DMS 273 treated with DMSO at 0.1 percent for 48 hours (cell line): ENCODE measurements at regions not wholly inside any gene's neighbourhood (a gene's known extent, or its start where the extent isn't known, plus 50 kb on each side); places are given as distances from the start of the nearest gene placed in this dataset.
"Not testable (repeated sequence)": the region's sequence is repeated elsewhere in the genome, so short reads cannot be mapped to it uniquely, and the experiment has no call there.

ENCODE experiments used
- DNase-seq: peaks from one replicate; lab custom pipeline; 2025; lab: John Stamatoyannopoulos, UW

GRCh38 chr12:9309749-9310148, 101.6 kb upstream of the PZP start:
- not testable (repeated sequence) for DNase-seq

GRCh38 chr12:9308745-9309144, 100.5 kb upstream of the PZP start:
- DNase-seq, result not testable (repeated sequence)

- DNase-seq, result not testable (repeated sequence)
Observed at GRCh38 chr12:9308163-9308562, 100.0 kb upstream of the PZP start.

- not testable (repeated sequence) for DNase-seq
Observed at GRCh38 chr12:9307255-9307654, 99.1 kb upstream of the PZP start.

- not testable (repeated sequence) for DNase-seq
Observed at GRCh38 chr12:9306004-9306403, 97.8 kb upstream of the PZP start.

GRCh38 chr12:9304540-9304939, 96.3 kb upstream of the PZP start:
- DNase-seq, result not testable (repeated sequence)

GRCh38 chr12:9295872-9296271, 87.7 kb upstream of the PZP start:
- not testable (repeated sequence) for DNase-seq

- DNase-seq, result not testable (repeated sequence)
Observed at GRCh38 chr12:9294072-9294620, 86.0 kb upstream of the PZP start.

GRCh38 chr12:9293391-9293790, 85.2 kb upstream of the PZP start:
- not testable (repeated sequence) for DNase-seq

GRCh38 chr12:9289984-9290383, 81.8 kb upstream of the PZP start:
- DNase-seq, result not testable (repeated sequence)

- not testable (repeated sequence) for DNase-seq
Observed at GRCh38 chr12:9284724-9285123, 76.5 kb upstream of the PZP start.

GRCh38 chr12:9284197-9284596, 76.0 kb upstream of the PZP start:
- DNase-seq, result not testable (repeated sequence)

GRCh38 chr12:9283346-9284095, 75.3 kb upstream of the PZP start:
- DNase-seq, result not testable (repeated sequence)

GRCh38 chr12:9276990-9277389, 68.8 kb upstream of the PZP start:
- no peak for DNase-seq

GRCh38 chr12:9273276-9273675, 65.1 kb upstream of the PZP start:
- no peak for DNase-seq

- DNase-seq, result no peak
Observed at GRCh38 chr12:9271875-9272274, 63.7 kb upstream of the PZP start.

GRCh38 chr12:9264546-9264945, 56.4 kb upstream of the PZP start:
- DNase-seq, result no peak

- no peak for DNase-seq
Observed at GRCh38 chr12:9260931-9261330, 52.7 kb upstream of the PZP start.

- DNase-seq, result no peak
Observed at GRCh38 chr12:9258676-9259075, 50.5 kb upstream of the PZP start.
